Body of pancreas (tissue), 4 donors: ENCODE measurements at regions not wholly inside any gene's neighbourhood (a gene's known extent, or its start where the extent isn't known, plus 50 kb on each side); places are given as distances from the start of the nearest gene placed in this dataset.

Experiments
- POLR2A ChIP-seq, 3 donors: fragments of 450-650 bp; IDR thresholded peaks; one replicate each; pipeline ENCODE4 v1.6.1; 2016; ENCODE audit warnings: antibody characterized with exemption in 3 of 3, mild to moderate bottlenecking in 2 of 3
- TF ChIP-seq, protein P1 (sequence below), 7 experiments: fragments of 450-650 bp in 4 of 7; fragments of 200-600 bp in 3 of 7; sonication (generic) in 3 of 7; IDR thresholded peaks; one replicate each; pipeline ENCODE4 v1.5.1; 2016 to 2019; ENCODE audit warnings: antibody characterized with exemption in 7 of 7

DNA sequence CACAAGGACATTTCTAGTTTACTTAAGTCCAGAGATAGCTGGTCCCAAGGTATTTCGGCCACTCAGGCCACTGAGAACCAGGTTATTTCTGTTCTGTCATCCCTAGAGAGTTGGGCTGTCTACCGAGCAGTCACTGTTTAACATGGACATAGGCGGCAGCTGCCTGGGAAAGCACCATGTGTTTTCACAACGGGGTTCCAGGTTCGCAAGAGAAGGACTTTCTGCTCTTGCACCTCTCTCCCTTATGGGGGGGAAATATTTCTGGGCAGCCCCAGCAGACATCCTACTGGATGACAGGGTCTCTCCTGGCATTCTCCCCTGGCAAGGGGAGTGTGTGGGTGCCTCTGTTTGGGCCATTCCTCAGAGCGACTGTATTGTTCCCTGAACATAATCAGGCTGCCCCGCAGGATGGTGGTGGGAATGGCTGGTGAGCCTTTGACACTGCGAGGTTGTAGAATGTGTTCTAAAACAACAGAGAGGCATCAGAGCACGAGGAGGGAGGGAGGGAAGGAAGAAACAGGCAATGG, 64.4 kb upstream of the DUSP22 start:
- TF ChIP-seq POLR2A (IDR thresholded peaks at IDR 0.05) = no peak
- TF ChIP-seq, protein P1, sequence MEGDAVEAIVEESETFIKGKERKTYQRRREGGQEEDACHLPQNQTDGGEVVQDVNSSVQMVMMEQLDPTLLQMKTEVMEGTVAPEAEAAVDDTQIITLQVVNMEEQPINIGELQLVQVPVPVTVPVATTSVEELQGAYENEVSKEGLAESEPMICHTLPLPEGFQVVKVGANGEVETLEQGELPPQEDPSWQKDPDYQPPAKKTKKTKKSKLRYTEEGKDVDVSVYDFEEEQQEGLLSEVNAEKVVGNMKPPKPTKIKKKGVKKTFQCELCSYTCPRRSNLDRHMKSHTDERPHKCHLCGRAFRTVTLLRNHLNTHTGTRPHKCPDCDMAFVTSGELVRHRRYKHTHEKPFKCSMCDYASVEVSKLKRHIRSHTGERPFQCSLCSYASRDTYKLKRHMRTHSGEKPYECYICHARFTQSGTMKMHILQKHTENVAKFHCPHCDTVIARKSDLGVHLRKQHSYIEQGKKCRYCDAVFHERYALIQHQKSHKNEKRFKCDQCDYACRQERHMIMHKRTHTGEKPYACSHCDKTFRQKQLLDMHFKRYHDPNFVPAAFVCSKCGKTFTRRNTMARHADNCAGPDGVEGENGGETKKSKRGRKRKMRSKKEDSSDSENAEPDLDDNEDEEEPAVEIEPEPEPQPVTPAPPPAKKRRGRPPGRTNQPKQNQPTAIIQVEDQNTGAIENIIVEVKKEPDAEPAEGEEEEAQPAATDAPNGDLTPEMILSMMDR (IDR thresholded peaks at IDR 0.05) = no peak
